ENCODE measurements at regions not wholly inside any gene's neighbourhood (a gene's known extent, or its start where the extent isn't known, plus 50 kb on each side); places are given as distances from the start of the nearest gene placed in this dataset.

DNA sequence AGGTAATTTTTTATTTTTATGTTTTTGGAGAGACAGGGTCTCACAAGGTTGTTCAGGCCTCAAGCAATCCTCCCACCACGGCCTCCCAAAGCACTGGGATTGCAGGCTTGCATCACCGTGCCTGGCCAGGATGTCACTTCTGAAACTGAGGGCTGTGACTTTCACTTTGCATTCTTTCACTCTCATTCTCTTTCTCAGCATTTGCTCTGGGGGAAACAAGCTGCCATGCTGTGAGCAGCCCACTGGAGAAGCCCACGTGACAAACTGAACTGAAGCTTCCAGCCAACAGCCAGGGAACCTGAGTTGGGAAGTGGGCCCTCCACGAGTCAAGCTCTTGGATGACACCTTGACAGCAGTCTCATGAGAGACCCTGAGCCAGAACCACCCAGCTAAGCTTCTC, 109.4 kb downstream of the C5orf15 start:
- TF ChIP-seq, protein P1, sequence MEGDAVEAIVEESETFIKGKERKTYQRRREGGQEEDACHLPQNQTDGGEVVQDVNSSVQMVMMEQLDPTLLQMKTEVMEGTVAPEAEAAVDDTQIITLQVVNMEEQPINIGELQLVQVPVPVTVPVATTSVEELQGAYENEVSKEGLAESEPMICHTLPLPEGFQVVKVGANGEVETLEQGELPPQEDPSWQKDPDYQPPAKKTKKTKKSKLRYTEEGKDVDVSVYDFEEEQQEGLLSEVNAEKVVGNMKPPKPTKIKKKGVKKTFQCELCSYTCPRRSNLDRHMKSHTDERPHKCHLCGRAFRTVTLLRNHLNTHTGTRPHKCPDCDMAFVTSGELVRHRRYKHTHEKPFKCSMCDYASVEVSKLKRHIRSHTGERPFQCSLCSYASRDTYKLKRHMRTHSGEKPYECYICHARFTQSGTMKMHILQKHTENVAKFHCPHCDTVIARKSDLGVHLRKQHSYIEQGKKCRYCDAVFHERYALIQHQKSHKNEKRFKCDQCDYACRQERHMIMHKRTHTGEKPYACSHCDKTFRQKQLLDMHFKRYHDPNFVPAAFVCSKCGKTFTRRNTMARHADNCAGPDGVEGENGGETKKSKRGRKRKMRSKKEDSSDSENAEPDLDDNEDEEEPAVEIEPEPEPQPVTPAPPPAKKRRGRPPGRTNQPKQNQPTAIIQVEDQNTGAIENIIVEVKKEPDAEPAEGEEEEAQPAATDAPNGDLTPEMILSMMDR (IDR thresholded peaks at IDR 0.05) = no peak
- no peak for TF ChIP-seq POLR2A (IDR thresholded peaks at IDR 0.05)

Data from adrenal gland (tissue), 5 donors.